ENCODE measurements at regions not wholly inside any gene's neighbourhood (a gene's known extent, or its start where the extent isn't known, plus 50 kb on each side); places are given as distances from the start of the nearest gene placed in this dataset.

GRCh38 chr2:126796931-126797621, 101.6 kb upstream of the TEX51 start:
- TF ChIP-seq CREB1 (CRISPR knock-in tag; IDR thresholded peaks at IDR 0.05; ENCODE audit: low read depth): no peak
- TF ChIP-seq POLR2AphosphoS5 (IDR thresholded peaks at IDR 0.05; ENCODE audit: low read depth): no peak
- TF ChIP-seq, protein P1, sequence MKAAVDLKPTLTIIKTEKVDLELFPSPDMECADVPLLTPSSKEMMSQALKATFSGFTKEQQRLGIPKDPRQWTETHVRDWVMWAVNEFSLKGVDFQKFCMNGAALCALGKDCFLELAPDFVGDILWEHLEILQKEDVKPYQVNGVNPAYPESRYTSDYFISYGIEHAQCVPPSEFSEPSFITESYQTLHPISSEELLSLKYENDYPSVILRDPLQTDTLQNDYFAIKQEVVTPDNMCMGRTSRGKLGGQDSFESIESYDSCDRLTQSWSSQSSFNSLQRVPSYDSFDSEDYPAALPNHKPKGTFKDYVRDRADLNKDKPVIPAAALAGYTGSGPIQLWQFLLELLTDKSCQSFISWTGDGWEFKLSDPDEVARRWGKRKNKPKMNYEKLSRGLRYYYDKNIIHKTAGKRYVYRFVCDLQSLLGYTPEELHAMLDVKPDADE (IDR thresholded peaks at IDR 0.05): no peak
- no peak for TF ChIP-seq EZH2 (IDR thresholded peaks at IDR 0.05; ENCODE audit: low read depth, unreplicated experiment)
- no peak overlapping the region for H3K27ac ChIP-seq (ENCODE audit: low read depth)
- H3K9me2 ChIP-seq (ENCODE audit: insufficient read depth): no peaks in the 10 kb centered on the region
- Mint-ChIP-seq H3K27ac (no peak overlapping the region), H3K9me3 (no peaks in the 10 kb centered on the region), H3K27me3 (ENCODE audit: insufficient read depth, low read depth, poor library complexity) (peaks cover 2% of the 10 kb centered on the region), H3K4me3 (no peak overlapping the region), H3K36me3 (ENCODE audit: low read depth) (no peaks in the 10 kb centered on the region), H3K4me1 (peaks cover 15% of the 10 kb centered on the region)
- H3K27me3 ChIP-seq (ENCODE audit: insufficient read depth): no peaks in the 10 kb centered on the region
- no peaks in the 10 kb centered on the region for H3K79me2 ChIP-seq (replicated peaks; ENCODE audit: insufficient read depth)
- no peaks in the 10 kb centered on the region for H4K20me1 ChIP-seq (replicated peaks; ENCODE audit: insufficient read depth)
- no peak overlapping the region for H3K4me2 ChIP-seq
- H3K4me3 ChIP-seq: no peak overlapping the region
- H3F3A ChIP-seq (replicated peaks; ENCODE audit: low read depth): no peaks in the 10 kb centered on the region
- H2AFZ ChIP-seq: no peak overlapping the region
- DNase-seq (ENCODE audit: low spot score) (no peak), ATAC-seq (no peak)
- H3K36me3 ChIP-seq (ENCODE audit: insufficient read depth): no peaks in the 10 kb centered on the region
- peaks cover 7% of the 10 kb centered on the region for H3K4me1 ChIP-seq (ENCODE audit: insufficient read depth)

- Histone ChIP-seq H4K20me1 (replicated peaks; ENCODE audit: insufficient read depth) (no peaks in the 10 kb centered on the region), H3K79me2 (replicated peaks; ENCODE audit: insufficient read depth) (no peaks in the 10 kb centered on the region), H2AFZ (no peak overlapping the region), H3K4me1 (ENCODE audit: insufficient read depth) (peaks cover 10% of the 10 kb centered on the region), H3K9me2 (ENCODE audit: insufficient read depth) (no peaks in the 10 kb centered on the region), H3K4me2 (no peak overlapping the region), H3K27ac (ENCODE audit: low read depth) (no peak overlapping the region), H3K4me3 (no peak overlapping the region), H3K36me3 (ENCODE audit: insufficient read depth) (no peaks in the 10 kb centered on the region), H3F3A (replicated peaks; ENCODE audit: low read depth) (no peaks in the 10 kb centered on the region), H3K27me3 (ENCODE audit: insufficient read depth) (no peaks in the 10 kb centered on the region)
- Mint-ChIP-seq H3K27ac (no peak overlapping the region), H3K4me3 (no peak overlapping the region), H3K36me3 (ENCODE audit: low read depth) (no peaks in the 10 kb centered on the region), H3K27me3 (ENCODE audit: insufficient read depth, low read depth, poor library complexity) (peaks cover 4% of the 10 kb centered on the region), H3K4me1 (peaks cover 15% of the 10 kb centered on the region), H3K9me3 (no peaks in the 10 kb centered on the region)
- ATAC-seq (no peak), DNase-seq (ENCODE audit: low spot score) (no peak)
- no peak for TF ChIP-seq CTCF (conservative IDR thresholded peaks at IDR 0.05; ENCODE audit: low read depth in 2 of 2)
- TF ChIP-seq, protein P2, sequence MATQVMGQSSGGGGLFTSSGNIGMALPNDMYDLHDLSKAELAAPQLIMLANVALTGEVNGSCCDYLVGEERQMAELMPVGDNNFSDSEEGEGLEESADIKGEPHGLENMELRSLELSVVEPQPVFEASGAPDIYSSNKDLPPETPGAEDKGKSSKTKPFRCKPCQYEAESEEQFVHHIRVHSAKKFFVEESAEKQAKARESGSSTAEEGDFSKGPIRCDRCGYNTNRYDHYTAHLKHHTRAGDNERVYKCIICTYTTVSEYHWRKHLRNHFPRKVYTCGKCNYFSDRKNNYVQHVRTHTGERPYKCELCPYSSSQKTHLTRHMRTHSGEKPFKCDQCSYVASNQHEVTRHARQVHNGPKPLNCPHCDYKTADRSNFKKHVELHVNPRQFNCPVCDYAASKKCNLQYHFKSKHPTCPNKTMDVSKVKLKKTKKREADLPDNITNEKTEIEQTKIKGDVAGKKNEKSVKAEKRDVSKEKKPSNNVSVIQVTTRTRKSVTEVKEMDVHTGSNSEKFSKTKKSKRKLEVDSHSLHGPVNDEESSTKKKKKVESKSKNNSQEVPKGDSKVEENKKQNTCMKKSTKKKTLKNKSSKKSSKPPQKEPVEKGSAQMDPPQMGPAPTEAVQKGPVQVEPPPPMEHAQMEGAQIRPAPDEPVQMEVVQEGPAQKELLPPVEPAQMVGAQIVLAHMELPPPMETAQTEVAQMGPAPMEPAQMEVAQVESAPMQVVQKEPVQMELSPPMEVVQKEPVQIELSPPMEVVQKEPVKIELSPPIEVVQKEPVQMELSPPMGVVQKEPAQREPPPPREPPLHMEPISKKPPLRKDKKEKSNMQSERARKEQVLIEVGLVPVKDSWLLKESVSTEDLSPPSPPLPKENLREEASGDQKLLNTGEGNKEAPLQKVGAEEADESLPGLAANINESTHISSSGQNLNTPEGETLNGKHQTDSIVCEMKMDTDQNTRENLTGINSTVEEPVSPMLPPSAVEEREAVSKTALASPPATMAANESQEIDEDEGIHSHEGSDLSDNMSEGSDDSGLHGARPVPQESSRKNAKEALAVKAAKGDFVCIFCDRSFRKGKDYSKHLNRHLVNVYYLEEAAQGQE (IDR thresholded peaks at IDR 0.05; ENCODE audit: unreplicated experiment): no peak
- TF ChIP-seq JUNB (IDR thresholded peaks at IDR 0.05; ENCODE audit: unreplicated experiment): no peak
- TF ChIP-seq STAT1 (IDR thresholded peaks at IDR 0.05; ENCODE audit: unreplicated experiment): no peak
- no peak for TF ChIP-seq ZNF114 (CRISPR knock-in tag; IDR thresholded peaks at IDR 0.05)
- TF ChIP-seq ZNF331 (CRISPR knock-in tag; IDR thresholded peaks at IDR 0.05; ENCODE audit: low read depth): no peak
These were observed 100.9 kb upstream of the TEX51 start for GRCh38 chr2:126797622-126798275.
